PC-3 (cell line): ENCODE measurements at regions not wholly inside any gene's neighbourhood (a gene's known extent, or its start where the extent isn't known, plus 50 kb on each side); places are given as distances from the start of the nearest gene placed in this dataset.

Source experiments
- ATAC-seq: fragments of 200-7000 bp; cut with Tn5 transposase; 2 replicates; pipeline ENCODE4 v1.9.1; 2020; ENCODE audit warnings: mild to moderate bottlenecking, moderate library complexity
- BruUV-seq: library from RNA; stranded (reverse); fragments of 400-500 nt; replicated peaks from 2 replicates; lab custom pipeline; 2021; lab: Mats Ljungman, UMichigan
- CTCF ChIA-PET: fragments of 300-600 bp; sonication (Branson Sonifier 250); formaldehyde crosslinking; loops from one replicate; lab custom pipeline; 2022; ENCODE audit warnings: antibody characterized with exemption; lab: Charles Lee
- POLR2A ChIA-PET: fragments of 300-600 bp; sonication (Branson Sonifier 250); formaldehyde crosslinking; loops from one replicate; lab custom pipeline; 2022; ENCODE audit warnings: antibody characterized with exemption; ENCODE audit not compliant: unreplicated experiment; lab: Charles Lee
- DNase-seq: peaks from one replicate; pipeline ENCODE4 v3.0.0-alpha.2; 2015
- H2AFZ ChIP-seq: fragments of 300-600 bp; sonication (generic); 2 replicates; pipeline ENCODE4 v1.6.0; 2016; ENCODE audit warnings: antibody characterized with exemption, low read length
- H3F3A ChIP-seq: fragments of 300-600 bp; sonication (generic); one replicate; pipeline ENCODE4 v1.6.0; 2017; ENCODE audit warnings: antibody characterized with exemption, low read length, control low read depth, mild to moderate bottlenecking; ENCODE audit not compliant: unreplicated experiment
- H3K27ac ChIP-seq: fragments of 300-600 bp; sonication (generic); 2 replicates; pipeline ENCODE4 v1.5.1; 2016; ENCODE audit warnings: mild to moderate bottlenecking, low read length
- H3K27me3 ChIP-seq: fragments of 300-600 bp; sonication (generic); 2 replicates; pipeline ENCODE4 v1.6.1; 2016; ENCODE audit warnings: low read length, mixed read lengths
- H3K36me3 ChIP-seq: fragments of 300-600 bp; sonication (generic); 2 replicates; pipeline ENCODE4 v1.6.1; 2016; ENCODE audit warnings: low read depth, mixed run types, low read length, mixed read lengths
- H3K4me1 ChIP-seq: fragments of 300-600 bp; sonication (generic); 2 replicates; pipeline ENCODE4 v1.5.1; 2016; ENCODE audit warnings: low read length; ENCODE audit not compliant: insufficient read depth
- H3K4me2 ChIP-seq: fragments of 300-600 bp; sonication (generic); 2 replicates; pipeline ENCODE4 v1.6.0; 2016; ENCODE audit warnings: low read length
- H3K4me3 ChIP-seq: fragments of 300-600 bp; sonication (generic); 2 replicates; pipeline ENCODE4 v1.5.1; 2016; ENCODE audit warnings: mild to moderate bottlenecking, low read length, mixed read lengths
- H3K79me2 ChIP-seq: fragments of 300-600 bp; sonication (generic); 2 replicates; pipeline ENCODE4 v1.6.1; 2017; ENCODE audit warnings: low read length, mixed read lengths
- H3K9ac ChIP-seq: fragments of 300-600 bp; sonication (generic); 2 replicates; pipeline ENCODE4 v1.6.0; 2016; ENCODE audit warnings: mild to moderate bottlenecking, low read length
- H3K9me2 ChIP-seq: fragments of 300-600 bp; sonication (generic); replicated peaks from 2 replicates; pipeline ENCODE4 v1.6.1; 2016; ENCODE audit warnings: mixed run types, low read length, mixed read lengths
- H3K9me3 ChIP-seq: fragments of 300-600 bp; sonication (generic); 2 replicates; pipeline ENCODE4 v1.6.1; 2016; ENCODE audit warnings: low read length, mixed read lengths
- H4K20me1 ChIP-seq: fragments of 300-600 bp; sonication (generic); 2 replicates; pipeline ENCODE4 v1.6.1; 2016; ENCODE audit warnings: low read length, mixed read lengths
- EZH2 ChIP-seq: fragments of 300-600 bp; sonication (generic); IDR thresholded peaks from one replicate; pipeline ENCODE4 v1.6.1; 2017; ENCODE audit warnings: antibody characterized with exemption, mild to moderate bottlenecking, low read length; ENCODE audit not compliant: unreplicated experiment
- EZH2phosphoT487 ChIP-seq: fragments of 300-600 bp; sonication (generic); IDR thresholded peaks from 2 replicates; pipeline ENCODE4 v1.6.1; 2018; ENCODE audit warnings: mild to moderate bottlenecking, antibody characterized with exemption, low read length, borderline replicate concordance
- intact Hi-C: fragments of 100-400 bp; cut with micrococcal nuclease; formaldehyde crosslinking; loops from 2 replicates; pipeline ENCODE4 v1.9.0; 2023
- TF ChIP-seq, protein P1 (sequence below): fragments of 300-600 bp; sonication (generic); conservative IDR thresholded peaks from 2 replicates; pipeline ENCODE4 v1.5.1; 2017; ENCODE audit warnings: antibody characterized with exemption, low read depth, mild to moderate bottlenecking, low read length

- H3K27me3 ChIP-seq = no peaks in the 10 kb centered on the region
Observed at GRCh38 chr2:39615675-39616074, 50.0 kb upstream of the TMEM178A start.

More at GRCh38 chr2:39615675-39616074, 50.0 kb upstream of the TMEM178A start:
- Histone ChIP-seq H3K4me1 (peaks cover 12% of the 10 kb centered on the region), H3K9ac (no peak overlapping the region), H3K9me3 (no peaks in the 10 kb centered on the region), H3K4me2 (no peak overlapping the region), H3K27ac (no peak overlapping the region), H3K36me3 (no peaks in the 10 kb centered on the region), H3K79me2 (no peaks in the 10 kb centered on the region), H2AFZ (no peak overlapping the region), H3F3A (no peaks in the 10 kb centered on the region), H3K9me2 (no peaks in the 10 kb centered on the region), H3K4me3 (no peak overlapping the region), H4K20me1 (no peaks in the 10 kb centered on the region)
- no peak for ATAC-seq
- ChIA-PET CTCF (no interaction called here), POLR2A (no interaction called here)
- intact Hi-C loops = no loop called here
- TF ChIP-seq, protein P1, sequence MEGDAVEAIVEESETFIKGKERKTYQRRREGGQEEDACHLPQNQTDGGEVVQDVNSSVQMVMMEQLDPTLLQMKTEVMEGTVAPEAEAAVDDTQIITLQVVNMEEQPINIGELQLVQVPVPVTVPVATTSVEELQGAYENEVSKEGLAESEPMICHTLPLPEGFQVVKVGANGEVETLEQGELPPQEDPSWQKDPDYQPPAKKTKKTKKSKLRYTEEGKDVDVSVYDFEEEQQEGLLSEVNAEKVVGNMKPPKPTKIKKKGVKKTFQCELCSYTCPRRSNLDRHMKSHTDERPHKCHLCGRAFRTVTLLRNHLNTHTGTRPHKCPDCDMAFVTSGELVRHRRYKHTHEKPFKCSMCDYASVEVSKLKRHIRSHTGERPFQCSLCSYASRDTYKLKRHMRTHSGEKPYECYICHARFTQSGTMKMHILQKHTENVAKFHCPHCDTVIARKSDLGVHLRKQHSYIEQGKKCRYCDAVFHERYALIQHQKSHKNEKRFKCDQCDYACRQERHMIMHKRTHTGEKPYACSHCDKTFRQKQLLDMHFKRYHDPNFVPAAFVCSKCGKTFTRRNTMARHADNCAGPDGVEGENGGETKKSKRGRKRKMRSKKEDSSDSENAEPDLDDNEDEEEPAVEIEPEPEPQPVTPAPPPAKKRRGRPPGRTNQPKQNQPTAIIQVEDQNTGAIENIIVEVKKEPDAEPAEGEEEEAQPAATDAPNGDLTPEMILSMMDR = no peak
- TF ChIP-seq EZH2phosphoT487 (no peak), EZH2 (no peak)
- no peak for DNase-seq
- BruUV-seq = no TSS peak
